Kidney glomerular epithelial cell (primary cell): ENCODE measurements at regions not wholly inside any gene's neighbourhood (a gene's known extent, or its start where the extent isn't known, plus 50 kb on each side); places are given as distances from the start of the nearest gene placed in this dataset.
"Not testable (repeated sequence)": the region's sequence is repeated elsewhere in the genome, so short reads cannot be mapped to it uniquely, and the experiment has no call there.

Source experiments
- DNase-seq: peaks from one replicate; lab custom pipeline; 2025; lab: John Stamatoyannopoulos, UW

DNA sequence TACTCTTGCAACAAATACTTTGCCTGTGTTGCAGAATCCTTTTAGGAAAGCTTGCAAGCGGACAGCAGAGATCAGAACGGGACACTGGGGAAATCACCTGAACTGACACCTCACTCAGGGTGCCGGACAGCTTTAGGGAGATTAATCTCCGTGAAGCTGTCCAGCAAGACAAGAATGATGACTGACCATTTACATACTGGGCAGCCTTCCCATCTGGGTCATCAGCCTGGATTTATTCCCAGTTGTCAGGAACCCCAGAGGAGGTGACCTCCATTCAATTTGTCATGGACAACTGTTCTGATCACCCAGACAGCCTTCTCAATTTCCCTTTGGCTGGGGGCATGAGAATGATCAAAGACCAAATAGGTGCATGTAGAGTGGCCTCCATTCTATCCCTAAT is 93.0 kb upstream of the EGFL6 start:
- no peak for DNase-seq

DNA sequence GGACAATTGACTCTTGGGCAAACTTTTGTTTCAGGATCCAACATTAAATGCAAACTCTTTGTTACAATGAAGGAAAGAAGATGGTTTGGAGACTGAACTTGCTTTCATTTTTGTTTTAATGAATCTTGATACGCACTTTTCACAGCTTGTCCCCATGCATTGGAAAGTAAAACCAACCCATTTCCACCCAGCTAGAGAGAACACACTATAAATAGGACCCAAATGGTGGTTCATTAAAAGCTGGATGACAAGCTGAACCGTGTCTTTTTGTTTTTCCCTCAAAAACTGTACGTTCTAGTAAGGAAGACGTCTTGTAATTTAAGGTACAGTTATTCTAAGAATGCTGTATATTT is 95.3 kb upstream of the EGFL6 start:
- no peak for DNase-seq

DNA sequence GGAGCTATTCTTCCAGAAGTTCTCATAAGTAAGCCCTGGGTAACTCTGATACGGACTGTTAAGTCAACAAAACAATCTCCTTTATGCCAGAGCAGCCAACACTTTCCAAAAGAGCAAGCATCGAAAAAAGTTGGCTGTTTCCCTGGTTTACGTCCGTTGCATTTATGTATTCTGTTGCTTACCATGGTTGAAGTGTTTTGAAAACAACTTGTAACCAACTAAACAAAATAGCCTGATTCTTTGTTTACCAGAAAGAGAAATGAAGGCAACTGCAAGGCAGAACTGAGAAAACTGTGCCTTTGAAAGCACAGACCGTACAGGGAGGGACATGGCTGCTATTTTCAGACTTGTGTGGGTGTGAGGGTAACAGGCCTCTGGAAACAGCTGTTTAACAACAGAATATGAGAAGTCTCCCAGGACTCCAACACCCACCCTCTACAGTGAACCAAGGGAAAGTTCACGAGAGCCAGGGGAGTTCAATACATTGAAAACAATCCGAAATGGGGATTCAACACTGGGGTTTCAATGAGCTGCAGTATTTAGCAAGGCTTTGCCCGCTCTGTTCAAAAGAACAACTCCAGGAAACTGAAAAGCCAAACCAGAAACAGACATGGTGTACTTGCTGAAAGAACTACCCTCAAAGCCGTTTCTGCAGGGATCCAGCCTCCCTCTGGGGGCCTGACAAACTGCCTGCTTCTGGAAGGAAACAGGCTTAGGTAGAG is 95.8 kb upstream of the EGFL6 start:
- DNase-seq: no peak

DNA sequence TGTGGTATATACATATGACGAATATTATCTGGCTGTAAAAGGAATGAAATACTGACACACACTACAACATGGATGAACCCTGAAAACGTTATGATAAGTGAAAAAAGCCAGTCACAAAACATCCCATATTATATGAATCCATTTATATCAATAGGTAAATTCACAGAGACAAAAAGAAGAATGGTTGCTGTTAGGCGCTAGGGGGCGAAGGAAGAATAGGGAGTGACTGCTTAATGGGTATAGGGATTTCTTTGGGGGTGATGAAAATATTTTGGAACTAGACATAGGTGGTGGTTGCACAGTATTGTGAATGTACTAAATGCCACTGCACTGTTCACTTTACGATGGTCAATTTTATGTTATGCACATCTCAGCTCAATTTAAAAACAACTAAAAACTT is 96.4 kb upstream of the EGFL6 start:
- DNase-seq: no peak

DNA sequence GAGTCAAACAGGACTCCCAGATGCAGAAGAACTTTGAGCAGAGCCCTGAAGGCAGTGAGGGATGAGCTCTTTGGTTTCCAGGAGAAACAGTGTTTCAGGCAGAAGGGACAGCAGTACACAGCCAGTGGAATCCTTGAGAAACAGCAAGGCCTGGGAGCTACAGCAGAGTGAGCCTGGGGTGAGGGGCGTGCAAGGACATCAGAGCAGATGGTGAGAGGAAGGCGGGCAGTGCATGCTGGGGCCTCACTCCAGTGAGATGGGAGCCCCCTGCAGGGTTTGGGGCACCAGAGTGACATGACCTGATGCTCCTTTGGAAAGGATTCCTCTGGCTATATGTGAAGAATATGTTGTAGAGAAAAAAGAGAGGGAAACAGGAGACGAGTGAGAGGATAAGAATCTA is 98.1 kb upstream of the EGFL6 start:
- DNase-seq: no peak

DNA sequence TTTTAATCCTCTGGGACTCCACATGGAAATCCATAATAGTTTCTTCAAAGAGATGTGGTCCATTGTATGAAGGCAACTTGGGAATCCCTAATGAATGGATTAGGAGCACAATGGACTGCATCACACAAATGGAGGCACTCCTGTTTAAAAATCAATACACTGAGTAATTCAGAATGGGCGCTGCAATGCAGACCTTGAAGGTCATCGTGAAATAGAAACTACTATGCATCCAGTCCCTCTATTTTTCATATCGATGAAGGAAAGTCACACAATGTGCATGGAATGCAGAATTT is 98.8 kb upstream of the EGFL6 start:
- no peak for DNase-seq

DNA sequence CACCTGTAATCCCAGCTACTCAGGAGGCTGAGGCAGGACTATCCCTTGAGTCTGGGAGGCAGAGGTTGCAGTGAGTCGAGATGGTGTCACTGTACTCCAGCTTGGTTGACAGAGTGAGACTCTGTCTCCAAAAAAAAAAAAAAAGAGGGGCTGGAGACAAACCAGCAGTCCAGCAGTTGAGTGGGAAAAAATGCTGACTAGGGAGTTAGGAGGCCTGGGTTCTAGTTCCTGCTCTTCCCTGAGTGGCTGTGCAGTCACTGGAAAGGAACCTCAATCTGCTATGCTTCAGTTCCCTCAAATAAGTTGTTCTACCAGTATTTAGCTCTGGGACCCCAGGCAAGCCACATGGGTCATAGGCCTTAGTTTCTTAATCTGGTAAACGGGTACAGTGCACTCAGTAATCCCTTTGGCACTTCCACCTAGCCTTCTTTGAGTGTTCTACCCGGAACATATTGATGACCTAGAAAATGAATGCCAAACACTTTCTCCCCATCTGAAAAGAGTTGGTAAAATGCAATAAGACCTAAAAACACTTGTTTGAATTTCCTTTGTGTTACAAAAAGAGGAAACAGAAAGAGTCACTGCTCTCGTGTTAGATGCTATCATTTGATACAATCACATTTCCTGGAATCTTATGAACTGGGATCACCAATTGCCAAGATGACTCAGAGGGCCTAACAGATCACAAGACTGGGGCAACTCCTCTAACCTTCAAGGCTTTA is 99.3 kb upstream of the EGFL6 start:
- no peak for DNase-seq

DNA sequence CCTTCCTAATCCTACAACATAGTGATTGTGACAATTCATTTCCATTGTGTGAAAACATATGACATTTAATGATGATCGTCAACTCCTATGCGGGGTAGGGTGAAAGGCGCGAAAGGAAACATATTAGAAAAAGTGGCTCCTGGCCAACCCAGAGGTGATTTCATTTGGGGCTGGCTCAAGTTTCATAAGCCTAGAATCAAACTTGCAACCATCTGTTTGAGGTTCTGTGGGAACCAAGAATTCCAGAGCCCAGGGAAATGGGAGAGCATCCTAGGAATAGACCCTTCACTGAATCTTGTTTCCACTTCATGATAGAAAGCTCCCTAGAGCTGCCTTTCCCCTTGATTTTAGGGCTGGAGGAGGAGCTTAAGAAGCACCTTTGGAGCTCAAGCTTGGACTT is 101.3 kb upstream of the EGFL6 start:
- no peak for DNase-seq

DNA sequence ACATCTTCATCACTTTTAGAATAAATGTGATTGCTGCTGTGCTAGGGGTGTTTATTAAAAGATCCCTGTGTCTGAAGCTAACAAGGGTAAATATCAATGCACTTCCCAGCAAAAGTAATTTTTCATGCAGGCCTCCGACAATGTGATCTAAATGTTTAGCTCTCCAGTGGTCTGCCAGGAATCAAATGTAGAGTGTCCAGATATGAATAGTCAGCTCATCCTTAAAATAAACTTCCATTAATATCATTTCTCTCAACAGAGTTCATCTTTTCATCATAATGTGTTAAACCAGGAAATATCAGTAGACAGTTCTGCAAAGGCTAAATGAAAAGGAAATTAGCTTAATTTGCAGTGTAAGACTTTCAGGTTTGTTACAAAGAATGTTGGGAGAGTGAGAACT is 102.2 kb upstream of the EGFL6 start:
- DNase-seq: no peak

DNA sequence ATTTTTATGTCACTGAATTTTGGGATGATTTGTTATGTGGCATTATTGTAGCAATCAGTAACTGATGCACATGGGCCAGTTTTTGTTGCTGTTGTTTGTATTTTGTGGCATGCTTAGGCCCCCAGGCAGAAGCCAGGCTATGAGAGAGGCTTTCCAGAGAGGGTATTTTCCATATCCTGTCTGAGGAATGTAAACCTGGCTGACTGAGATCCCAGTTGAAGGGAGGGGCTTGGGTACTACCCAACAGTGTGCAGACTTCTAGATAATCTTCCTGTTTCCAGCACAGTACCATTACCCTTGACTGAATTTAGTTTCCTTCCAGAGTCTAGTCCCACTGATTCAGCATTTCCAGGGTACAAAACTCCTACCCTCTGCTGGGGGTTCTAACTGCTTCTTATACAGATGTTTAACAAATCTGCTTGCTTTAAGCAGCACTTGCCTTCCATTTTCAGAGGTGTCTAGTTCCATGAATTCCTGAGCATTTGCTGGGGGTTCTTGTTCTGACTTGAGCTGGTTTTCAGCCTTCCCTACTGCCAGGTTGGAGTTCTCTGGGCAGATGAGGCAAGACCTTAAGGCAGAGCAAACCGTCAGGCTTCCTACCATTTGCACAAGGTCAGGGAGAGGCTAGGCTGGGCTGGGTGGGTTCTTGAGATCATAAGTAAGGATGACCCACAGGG is 104.7 kb upstream of the EGFL6 start:
- no peak for DNase-seq

DNA sequence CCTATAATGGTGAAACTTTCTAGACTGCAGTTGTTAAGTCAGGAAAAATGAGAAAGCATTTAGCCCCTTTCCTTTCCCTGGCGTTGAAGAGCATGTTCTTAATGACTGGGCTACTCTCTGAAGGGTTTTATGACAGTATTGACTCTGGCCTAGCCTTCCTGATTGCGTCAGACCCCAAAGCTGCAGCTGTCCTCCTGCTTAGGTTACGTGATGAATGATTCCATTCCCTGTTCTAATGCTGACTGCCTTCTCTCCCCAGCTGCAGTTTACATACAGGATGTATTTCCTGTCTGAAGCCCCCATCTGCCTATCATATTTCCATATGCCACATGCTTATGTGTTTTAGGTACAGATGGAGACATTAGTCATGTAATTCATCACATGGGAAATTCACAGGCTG is 105.8 kb upstream of the EGFL6 start:
- DNase-seq: no peak

DNA sequence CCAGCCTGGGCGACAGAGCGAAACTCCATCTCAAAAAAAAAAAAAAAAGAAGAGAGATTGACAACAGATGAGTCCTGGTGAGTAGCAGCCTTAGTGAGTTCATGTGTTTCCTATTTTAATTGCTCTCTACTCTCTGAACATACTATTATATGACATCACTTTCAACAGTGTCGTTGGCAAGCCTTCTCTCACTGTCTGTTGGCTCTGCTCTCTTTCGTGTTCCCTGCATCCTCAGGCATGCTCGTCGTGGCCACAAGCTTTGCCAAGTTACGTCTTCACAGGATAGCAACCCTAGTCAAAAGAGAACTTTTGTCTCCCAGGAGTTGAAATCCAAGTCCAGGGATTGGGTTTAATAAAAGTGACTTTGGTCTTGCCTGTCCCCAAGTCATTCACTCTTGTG is 117.1 kb upstream of the EGFL6 start:
- no peak for DNase-seq

DNA sequence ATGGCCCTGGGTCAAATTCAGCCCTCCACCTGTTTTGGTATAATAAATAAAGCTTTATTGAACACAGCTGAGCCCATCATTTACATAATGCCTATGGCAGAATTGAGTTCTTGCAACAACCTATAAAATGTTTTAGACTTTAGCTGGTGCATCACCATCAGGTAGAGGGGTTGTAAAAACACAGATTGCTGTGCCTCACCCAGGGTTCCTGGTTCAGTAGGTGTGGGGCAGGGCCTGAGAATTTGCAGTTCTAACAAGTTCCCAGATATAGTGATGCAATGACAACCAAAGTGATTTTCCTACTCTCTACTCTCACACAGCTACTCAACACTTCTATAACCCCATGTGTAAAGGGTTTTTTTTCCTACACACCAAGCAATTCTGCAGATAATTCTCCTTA is 120.0 kb upstream of the EGFL6 start:
- DNase-seq: no peak

DNA sequence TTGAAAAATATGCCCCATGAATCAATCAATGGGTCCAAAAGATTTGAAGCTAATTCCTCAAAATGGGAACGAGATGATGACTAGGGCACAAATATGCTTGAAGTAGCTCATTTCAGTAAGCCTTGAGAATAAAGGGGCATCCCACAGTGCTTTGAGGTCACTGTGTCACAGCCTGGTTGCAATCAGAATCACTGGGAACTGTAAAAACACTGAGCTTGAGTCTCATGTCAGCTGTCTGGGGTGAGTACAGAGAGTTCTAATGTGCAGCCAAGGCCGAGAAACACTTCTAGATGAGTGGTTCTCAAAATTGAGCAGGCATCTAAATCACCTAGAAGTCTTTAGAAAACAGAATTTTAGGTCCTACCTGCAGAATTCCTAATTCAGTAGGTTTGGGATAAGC is 120.5 kb upstream of the EGFL6 start:
- no peak for DNase-seq

DNA sequence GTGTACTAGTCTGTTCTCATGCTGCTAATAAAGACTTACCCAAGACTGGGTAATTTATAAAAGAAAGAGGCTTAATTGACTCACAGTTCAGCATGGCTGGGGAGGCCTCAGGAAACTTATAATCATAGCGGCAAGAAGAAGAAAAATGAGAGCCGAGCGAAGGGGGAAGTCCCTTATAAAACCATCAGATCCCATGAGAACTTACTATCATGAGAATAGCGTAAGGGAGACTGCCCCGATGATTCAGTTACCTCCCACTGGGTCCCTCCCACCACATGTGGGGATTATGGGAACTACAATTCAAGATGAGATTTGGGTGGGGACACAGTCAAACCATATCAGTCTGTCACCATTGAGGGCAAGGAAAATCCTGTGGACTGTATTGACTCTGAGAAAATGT is 121.8 kb upstream of the ATXN3L start:
- DNase-seq: not testable (repeated sequence)

DNA sequence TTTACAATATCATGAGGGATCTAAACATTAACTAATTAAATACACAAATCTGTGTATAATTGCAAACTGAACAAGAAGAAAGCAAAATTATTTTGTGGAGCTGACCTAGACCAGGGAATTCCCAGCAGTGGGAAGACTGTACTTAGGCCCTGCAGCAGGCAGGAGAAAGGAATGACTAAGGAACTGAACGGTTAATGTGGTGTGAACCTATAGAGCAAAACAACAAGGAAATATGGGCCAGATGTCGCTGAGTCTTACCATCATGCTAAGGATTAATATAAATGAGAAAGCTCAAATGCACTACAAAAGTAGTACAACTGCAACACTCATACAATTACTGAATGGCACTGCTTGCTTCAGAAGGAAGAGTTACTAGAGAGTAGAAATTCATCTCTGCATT is 120.3 kb upstream of the ATXN3L start:
- no peak for DNase-seq

DNA sequence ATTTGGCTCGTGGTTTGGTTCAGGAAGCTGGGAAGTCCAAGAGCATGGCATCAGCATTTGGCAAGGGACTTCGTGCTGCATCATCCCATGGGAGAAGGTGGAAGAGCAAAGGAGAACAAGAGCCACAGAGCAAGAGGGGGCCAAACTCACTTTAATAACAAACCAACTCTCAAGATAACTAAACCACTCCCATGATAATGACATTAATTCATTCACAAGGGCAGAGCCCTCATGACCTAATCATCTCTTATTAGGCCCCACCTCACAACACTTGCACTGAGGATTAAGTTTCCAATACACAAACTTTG is 113.4 kb upstream of the ATXN3L start:
- no peak for DNase-seq

DNA sequence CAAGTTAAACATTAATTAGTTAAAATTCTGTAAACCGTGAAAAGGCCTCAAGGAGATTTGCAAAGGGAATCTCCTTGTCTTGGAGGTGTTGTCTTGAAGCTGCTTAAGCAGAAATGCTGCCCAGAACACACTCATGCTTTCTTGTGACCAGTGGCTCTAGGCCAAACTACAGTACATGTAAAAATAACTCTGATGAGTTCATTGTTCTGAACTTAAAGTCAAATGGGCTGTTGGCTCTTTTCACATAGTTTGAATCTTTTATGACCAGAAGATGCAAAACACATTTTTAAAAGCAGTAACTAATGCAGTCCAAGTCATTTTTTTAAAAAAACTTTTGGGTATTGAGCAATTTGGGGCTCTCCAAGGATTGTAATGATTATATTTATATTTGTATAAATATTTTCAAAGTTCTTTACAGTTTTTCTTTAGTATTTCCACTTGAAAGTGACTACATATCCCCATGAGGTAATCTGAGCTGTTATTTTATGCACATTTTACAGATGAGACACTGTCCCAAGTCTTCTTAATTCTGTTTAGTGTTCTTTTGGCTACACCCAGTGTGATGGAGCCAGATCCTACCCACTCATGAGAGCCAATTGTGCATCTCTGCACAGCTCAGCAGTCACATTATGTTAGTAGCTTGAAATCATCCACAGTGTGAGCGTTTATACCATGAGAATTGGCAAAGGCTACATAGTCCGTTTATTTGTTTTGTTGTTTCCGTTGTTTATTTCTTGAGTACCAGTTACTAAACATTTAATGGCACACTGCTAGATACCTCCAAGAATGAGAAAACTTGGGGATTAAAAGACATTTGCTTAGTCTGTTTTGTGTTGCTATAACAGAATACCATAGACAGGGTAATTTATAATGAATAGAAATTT is 112.8 kb upstream of the ATXN3L start:
- peak; percentile 40 for DNase-seq

DNA sequence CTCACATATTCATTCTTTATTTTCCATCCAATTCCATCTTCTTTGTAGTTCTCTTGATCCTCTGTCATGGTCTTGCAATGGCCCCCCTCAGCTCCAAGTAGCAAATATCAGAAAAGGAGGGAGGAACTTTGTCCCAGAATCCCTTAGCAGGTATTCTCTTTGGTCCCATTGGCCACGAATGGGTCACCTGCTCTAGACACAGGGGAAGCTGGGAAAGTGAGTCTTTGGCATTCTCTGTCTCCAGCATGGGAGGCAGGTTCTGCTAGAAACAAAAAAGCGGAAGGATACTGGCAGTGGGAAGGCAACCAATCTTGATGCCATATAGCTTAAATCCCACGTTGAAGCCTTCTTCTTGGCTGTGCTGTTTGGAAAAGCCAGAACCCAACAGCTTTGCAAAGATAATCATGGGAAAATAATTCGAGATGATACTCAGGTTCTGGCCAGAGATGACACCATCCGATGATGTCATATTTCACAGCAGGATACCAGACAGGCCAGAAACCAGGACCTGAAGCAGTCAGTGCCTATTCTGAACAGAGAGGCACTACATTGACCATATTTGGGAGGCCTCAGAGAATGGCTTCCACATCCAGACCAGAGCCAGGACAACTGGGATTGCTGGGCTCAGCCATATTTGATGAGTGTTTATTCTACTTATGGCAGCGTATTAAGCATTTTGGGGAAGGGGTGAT is 110.4 kb upstream of the ATXN3L start:
- no peak for DNase-seq

DNA sequence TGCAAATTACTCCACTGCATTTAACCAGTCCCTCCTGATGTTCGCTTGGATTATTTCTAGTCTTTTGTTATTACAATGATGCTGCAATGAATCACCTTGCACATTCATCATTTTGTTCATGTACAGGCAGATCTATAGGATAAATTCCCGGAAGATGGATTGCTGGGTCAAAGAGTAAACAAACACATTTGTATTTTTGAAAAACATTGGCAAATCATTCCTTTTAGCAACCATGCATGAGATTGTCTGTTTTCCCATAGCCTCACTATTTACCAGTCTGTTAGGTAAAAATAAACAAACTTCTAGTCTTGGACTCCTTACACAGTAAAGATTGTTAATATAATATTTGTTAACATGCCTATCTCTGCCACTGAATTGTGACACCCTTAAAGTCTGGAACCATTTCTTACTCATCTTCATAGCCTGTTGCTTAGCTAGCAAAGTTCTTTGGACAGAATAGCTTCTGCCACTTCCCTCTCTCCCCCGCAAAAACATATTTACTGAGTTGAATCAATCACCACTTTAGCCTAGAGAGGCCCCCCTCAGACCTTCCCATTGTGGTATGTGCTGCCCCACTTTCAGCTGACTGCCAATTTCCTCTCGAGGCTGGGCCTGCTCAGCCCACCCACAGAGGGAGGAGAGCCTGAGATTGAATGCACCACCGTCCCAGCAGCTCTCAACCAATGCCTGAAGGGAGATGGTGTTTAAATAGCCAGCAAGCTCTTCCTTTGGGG is 108.4 kb upstream of the ATXN3L start:
- peak; percentile 45 for DNase-seq

DNA sequence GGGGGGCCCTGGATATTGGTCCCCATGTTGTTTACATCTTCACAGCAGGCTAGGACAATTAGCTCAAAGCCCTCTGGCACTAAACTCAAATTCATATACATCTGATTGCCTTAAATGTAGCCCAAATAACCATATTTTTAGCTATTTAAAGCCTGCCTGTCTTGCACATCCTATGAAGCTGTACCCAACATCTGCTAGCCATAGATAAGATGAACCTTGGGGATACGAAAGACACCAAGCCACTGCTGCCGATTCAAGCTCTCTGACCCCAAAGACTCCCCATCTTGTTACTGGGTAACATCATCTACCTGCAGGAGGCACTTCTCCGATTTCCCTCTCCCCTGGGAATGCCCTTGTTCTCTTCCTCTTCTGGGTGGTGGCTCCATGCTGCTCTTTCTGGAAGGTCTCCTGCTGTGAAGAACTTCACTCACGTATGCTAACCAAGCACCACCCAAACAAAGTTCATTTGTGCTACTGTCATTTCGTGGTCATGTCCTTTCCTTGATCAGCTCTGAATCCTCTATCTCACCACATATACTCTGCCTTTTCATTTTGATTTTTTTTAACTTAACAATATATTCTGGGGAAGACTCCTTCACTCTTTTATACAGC is 107.7 kb upstream of the ATXN3L start:
- no peak for DNase-seq
